ENCODE measurements at regions not wholly inside any gene's neighbourhood (a gene's known extent, or its start where the extent isn't known, plus 50 kb on each side); places are given as distances from the start of the nearest gene placed in this dataset.
"Not testable (repeated sequence)": the region's sequence is repeated elsewhere in the genome, so short reads cannot be mapped to it uniquely, and the experiment has no call there.

GRCh38 chr5:27144456-27144855, 106.1 kb upstream of the CDH9 start:
- no peak for DNase-seq

GRCh38 chr5:27140831-27141230, 102.4 kb upstream of the CDH9 start:
- DNase-seq, result no peak

- no peak for DNase-seq
Measured at GRCh38 chr5:27130587-27130986, 92.2 kb upstream of the CDH9 start.

GRCh38 chr5:27129926-27130325, 91.5 kb upstream of the CDH9 start:
- DNase-seq, result no peak

GRCh38 chr5:27125856-27126255, 87.5 kb upstream of the CDH9 start:
- no peak for DNase-seq

- DNase-seq, result no peak
Measured at GRCh38 chr5:27124590-27124989, 86.2 kb upstream of the CDH9 start.

GRCh38 chr5:27119736-27120321, 81.4 kb upstream of the CDH9 start:
- not testable (repeated sequence) for DNase-seq

- no peak for DNase-seq
Measured at GRCh38 chr5:27103486-27103885, 65.1 kb upstream of the CDH9 start.

GRCh38 chr5:27095761-27096160, 57.4 kb upstream of the CDH9 start:
- DNase-seq, result not testable (repeated sequence)

GRCh38 chr5:27093279-27093678, 54.9 kb upstream of the CDH9 start:
- no peak for DNase-seq

- DNase-seq, result no peak
Measured at GRCh38 chr5:27091858-27092257, 53.5 kb upstream of the CDH9 start.

- DNase-seq, result not testable (repeated sequence)
Measured at GRCh38 chr5:27088822-27089221, 50.4 kb upstream of the CDH9 start.
